GM19395 (cell line): ENCODE measurements at regions not wholly inside any gene's neighbourhood (a gene's known extent, or its start where the extent isn't known, plus 50 kb on each side); places are given as distances from the start of the nearest gene placed in this dataset.
A peak's percentile ranks its signal among the peaks of the same experiment; 100 is the strongest.
"Not testable (repeated sequence)": the region's sequence is repeated elsewhere in the genome, so short reads cannot be mapped to it uniquely, and the experiment has no call there.

Source experiments
- ATAC-seq: cut with Tn5 transposase; IDR thresholded peaks from one replicate; pipeline ENCODE4 v1.9.1; 2021; ENCODE audit warnings: mild to moderate bottlenecking, moderate library complexity; ENCODE audit not compliant: unreplicated experiment

DNA sequence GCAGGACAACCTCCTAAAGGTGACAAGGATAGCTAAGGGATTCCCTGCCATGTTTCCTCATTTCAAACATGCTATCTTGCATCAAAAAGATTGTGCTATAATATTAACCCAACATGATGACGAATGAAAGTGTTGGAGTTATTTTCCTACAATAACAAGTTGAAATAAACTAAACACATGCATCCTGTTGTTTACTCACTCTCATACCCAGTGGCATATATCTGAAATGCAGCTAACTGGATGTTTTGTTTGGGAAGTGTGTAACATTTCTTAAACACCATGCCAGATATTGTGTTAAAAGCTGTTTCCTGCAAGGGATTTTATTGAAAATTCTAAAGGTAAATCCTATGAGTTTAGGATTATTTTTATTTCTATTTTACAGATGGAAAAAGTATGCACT lies 139.6 kb downstream of the TFPI2 start:
- no peak for ATAC-seq

DNA sequence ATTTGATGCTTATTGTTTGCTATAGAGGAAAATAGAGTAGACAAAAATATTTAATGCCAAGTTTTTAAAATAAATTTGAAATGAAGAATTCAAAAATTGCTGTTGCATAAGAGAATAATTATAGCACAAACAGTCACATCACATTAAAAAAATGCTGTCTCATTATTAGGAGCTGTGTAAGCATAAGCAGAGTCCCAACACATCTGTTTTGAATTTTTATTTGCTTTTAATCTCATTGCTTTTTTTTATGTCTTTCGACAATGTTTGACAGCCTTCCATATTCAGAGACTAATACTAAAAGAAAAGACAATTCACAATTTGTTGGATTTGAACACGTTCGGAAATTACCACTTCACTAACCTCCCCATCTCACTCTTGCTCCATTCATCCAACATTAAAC lies 143.5 kb downstream of the TFPI2 start:
- no peak for ATAC-seq

- no peak for ATAC-seq
These were observed 151.1 kb downstream of the TFPI2 start for GRCh38 chr7:93739424-93739823.

DNA sequence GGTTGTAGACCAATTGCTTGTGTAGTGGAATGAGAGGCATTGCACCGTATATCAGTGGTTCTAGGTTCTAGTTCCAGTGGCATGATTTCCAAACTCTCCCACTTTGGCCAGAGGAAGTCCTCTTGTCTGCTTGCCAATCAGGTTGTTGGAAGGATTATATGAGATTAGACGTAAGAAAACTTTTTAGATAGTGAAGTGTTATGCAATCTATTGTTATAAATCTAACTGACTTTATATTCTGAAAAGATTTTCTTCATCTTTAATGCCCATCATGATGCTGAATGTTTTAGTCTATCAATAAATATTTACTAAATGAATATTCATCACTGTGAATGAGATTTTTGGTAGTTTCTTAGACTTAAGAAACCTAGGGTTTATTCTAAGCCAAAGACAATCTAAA lies 152.6 kb downstream of the TFPI2 start:
- ATAC-seq = no peak

GRCh38 chr7:93736668-93737369 lies 153.7 kb downstream of the TFPI2 start:
- ATAC-seq = no peak

GRCh38 chr7:93728292-93728691 lies 153.8 kb upstream of the CALCR start:
- ATAC-seq = no peak

DNA sequence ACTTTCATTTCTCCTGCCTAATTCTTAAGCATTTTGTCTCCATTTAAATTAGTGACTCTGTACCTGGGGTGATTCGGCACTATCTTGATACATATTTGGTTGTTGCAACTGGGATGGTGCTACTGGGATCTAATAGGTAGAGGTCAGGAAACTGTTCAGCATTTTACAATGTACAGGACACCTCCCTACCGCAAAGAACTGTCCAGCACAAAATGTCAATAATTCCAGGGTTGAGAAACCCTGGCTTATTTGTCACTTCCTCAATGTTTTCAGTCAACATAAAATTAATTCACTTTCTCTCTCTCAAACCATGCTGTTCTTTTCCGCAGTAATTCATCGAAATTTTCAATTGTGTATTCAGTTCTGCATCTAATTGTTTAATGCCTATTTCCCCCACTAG lies 151.4 kb upstream of the CALCR start:
- no peak for ATAC-seq

DNA sequence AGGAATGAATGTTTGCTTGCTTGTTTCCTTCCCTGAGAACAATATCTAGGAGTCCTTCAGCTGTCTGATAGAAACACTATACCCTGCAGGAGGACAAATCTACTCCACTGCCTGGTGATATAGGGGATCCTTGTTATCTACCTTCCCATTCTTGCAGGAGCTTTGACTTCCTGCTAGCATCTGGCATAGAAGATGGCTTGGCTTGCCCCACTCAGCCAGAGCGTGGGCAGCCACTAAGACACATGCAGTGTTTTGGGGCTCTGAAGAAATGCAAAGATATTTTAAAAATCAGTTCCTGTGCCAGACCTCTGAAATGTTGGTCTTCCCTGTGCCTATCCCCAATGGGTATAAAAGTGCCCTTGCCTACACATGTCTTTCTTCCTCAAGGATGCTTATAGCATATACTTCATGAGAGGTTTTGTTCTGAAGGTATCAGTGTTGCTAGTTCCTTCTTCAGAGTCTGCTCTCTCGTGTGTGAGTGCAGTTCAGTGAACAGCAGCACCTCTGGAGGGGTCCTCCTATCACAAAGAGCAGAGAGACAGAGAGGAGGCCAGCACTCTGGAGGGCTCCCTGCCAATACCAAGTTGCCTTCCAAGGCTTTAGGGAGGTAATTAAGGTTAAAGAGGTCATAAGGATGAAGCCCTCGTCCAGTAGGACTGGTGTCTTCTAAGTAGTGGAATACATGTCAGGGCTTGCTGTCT lies 149.1 kb upstream of the CALCR start:
- no peak for ATAC-seq

GRCh38 chr7:93720106-93720505 lies 145.6 kb upstream of the CALCR start:
- ATAC-seq = no peak

DNA sequence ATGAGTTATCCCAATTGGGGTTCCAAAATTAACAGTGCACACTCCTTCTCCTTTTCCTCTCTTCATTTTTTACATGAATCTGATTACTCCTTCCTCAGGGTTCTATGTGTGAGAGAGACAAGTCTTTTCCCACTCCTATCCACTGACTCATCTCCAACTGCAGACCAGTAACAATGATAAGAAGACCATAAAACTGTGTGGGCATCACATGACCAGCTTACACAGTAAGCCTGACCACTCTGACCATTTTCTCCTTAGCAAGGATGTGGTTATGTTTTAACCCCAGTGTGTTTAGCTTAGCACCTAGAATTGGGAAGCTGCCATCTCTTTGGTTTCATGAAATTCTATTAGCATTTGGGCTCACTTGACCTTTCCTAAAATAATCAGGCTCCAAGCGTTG lies 145.0 kb upstream of the CALCR start:
- no peak for ATAC-seq

DNA sequence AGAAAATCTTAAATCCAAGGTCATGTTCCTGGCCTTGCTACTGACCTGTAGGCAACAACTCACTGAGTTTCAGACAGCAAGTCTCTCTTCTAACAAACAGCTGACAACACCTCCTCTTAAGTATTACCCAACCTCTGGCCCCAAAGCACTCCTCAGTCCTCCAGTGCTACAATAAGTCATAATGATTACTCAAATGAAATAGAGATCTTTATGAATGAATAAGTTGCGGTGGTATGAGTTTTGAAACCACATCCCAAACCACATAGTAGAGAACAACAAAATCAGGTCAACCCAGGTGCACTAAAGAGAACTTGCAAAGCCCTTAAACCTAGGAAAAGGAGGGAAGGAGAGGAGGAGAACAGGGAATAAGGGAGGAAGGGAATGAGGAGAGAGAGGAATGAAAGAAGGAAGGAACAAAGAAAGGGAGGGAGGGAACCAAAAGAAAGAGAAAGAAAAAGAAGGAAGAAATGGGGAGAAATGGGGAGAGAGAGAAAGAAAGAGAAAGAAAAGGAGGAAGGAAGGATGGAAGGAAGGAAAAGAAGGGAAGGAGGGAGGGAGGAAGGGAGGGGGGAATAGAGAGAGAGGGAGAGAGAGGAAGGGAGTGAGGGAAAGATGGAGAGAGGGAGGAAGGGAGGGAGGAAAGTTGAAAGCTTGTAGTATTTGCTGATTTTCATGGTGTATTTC lies 142.8 kb upstream of the CALCR start:
- ATAC-seq = no peak

DNA sequence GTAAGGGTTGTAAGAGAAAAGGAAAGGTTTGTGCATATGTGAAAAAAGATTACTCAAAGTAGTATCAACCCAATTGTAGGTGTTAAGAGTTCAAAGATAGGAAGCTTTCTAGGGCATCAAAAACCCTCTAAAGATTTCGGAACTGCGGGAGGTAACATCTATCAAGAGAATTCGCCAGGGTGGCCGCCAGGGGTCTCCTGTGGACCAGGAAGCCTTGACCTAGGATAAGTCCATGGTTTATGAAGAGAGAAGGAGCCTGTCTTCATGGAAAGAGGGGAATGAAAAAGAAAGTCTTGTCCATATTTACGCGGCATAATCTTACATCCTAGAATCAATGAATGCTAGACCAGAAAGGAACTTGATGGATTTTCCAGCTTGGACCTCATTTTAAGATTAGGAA lies 140.7 kb upstream of the CALCR start:
- peak; percentile 70 for ATAC-seq

DNA sequence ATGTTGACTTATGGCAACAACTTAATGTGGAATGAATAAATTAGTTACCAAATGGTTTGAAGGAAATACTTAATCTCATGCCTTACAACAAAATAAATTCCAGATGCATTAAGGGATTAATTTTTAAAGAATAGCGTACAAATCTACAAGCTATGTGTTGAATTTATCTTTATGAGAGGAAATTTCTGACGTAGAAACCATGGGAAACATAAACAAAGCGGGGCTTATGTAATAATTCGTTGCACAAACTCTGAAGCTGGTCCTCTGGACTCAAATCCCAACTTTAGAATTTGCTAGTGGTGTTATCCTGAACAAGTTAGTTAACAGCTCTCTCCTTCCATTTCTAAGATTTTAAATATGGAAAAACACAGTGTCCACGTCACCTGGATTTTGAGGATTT lies 137.4 kb upstream of the CALCR start:
- no peak for ATAC-seq

GRCh38 chr7:93708255-93708654 lies 133.7 kb upstream of the CALCR start:
- ATAC-seq = not testable (repeated sequence)

DNA sequence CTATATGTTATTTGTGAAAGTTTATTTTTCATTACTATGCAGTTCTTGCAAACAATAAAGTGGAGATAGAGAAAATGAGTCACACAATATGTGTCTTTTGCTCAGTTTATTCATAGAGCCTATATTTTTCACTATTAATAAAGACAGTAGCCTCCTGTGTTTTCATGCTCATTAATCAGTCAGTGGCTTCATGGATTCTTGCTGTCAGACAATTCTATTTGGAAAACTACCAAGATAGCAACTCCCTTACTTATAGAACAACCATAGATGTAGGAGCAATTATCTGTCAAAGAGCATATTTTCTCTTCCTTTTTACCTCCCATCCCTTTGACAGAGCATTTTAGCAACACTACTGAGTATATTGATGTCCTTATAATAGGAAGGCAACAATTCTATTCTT lies 132.7 kb upstream of the CALCR start:
- no peak for ATAC-seq

DNA sequence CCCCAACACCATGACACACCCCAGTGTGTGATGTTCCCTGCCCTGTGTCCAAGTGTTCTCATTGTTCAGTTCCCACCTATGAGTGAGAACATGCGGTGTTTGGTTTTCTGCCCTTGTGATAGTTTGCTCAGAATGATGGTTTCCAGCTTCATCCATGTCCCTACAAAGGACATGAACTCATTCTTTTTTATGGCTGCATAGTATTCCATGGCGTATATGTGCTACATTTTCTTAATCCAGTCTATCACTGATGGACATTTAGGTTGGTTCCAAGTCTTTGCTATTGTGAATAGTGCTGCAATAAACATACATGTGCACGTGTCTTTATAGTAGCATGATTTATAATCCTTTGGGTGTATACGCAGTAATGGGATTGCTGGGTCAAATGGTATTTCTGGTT lies 131.6 kb upstream of the CALCR start:
- ATAC-seq = not testable (repeated sequence)

- no peak for ATAC-seq
These were observed 129.7 kb upstream of the CALCR start for GRCh38 chr7:93704217-93704616.

DNA sequence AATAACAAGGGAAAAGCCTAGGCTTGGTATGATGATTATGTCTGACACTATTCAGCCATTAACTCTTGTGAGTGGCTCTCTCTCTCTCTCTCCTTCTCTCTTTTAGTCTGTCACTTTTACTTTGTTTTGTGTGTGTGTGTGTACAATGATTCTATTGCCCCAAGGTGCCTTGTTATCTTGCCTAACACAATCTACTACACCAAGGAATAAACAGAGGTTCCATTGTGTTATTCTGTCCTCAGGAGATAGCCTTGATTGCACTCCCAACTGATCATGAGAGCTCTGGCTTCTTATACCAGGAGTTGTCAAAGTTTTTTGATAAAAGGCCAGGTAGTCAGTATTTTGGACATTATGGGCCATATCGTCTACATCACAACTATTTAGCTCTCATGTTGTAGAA lies 123.4 kb upstream of the CALCR start:
- ATAC-seq = no peak

DNA sequence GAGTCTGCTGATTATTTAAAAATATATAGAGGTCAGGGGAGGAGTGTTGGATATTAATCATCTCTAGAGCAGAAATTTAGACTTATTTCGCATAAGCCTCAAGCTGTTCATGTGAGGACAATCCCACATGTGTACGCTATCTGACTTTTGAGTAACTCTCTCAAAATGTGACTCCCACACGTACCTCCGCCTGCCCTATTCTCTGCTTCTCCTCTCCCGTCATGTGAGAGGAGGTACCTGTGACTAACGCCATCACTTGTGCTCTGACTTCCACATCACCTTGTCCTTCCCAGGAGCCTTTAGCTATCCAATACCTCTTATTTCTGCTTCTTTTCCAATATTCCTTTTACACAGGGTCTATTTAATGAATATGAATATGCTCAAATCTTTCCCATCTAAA lies 119.3 kb upstream of the CALCR start:
- no peak for ATAC-seq

DNA sequence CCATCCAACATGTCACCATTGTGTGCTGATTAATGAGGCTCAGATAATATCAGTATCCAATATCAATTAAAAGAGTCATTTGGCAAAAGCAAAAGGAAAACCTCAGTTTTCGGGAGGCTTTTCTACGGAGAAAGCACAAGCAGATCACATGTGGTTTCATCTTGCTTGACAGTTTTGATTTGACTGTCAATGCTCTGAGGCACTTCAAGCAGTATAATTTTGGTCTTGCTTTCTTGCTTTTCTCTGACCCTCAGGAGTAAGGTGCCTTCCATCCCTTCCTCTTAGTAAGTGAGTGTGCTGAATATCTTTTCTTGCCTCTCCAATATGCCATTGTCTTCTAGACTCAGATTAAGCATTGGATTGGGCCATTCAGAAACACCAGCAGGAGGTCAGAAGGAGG lies 115.5 kb upstream of the CALCR start:
- ATAC-seq = peak; percentile 76

GRCh38 chr7:93678185-93678584 lies 103.7 kb upstream of the CALCR start:
- ATAC-seq = no peak
